H1 (cell line): ENCODE measurements at regions not wholly inside any gene's neighbourhood (a gene's known extent, or its start where the extent isn't known, plus 50 kb on each side); places are given as distances from the start of the nearest gene placed in this dataset.

Experiments
- CTCF ChIA-PET: fragments of 300-600 bp; sonication (Branson Sonifier 250); formaldehyde crosslinking; loops from one replicate; lab custom pipeline; 2021; ENCODE audit not compliant: partially characterized antibody; lab: Charles Lee
- POLR2A ChIA-PET: fragments of 300-600 bp; sonication (Branson Sonifier 250); formaldehyde crosslinking; loops from one replicate; lab custom pipeline; 2021; ENCODE audit warnings: inconsistent platforms; ENCODE audit not compliant: partially characterized antibody; lab: Charles Lee
- DNase-seq, 2 experiments: peaks; one replicate each; pipeline versions ENCODE4 v3.0.0 to v3.0.0-alpha.2; 2010 to 2022; ENCODE audit warnings: low spot score in 2 of 2, low read depth in 1 of 2, mixed read lengths in 1 of 2
- FAIRE-seq: peaks from 2 replicates; lab custom pipeline; 2011; peaks lifted over from hg19 to GRCh38; lab: Jason Lieb, UNC
- H2AFZ ChIP-seq: 2 replicates; pipeline ENCODE4 v1.8.1; 2012; ENCODE audit warnings: low read length, inconsistent platforms
- H2AK5ac ChIP-seq: 2 replicates; pipeline ENCODE4 v1.6.1; 2013; ENCODE audit warnings: low read depth, low read length
- H2BK120ac ChIP-seq: replicated peaks from 2 replicates; pipeline ENCODE3; 2013; ENCODE audit warnings: low read depth, low read length, inconsistent platforms
- H2BK12ac ChIP-seq: 2 replicates; pipeline ENCODE4 v1.6.1; 2013; ENCODE audit warnings: low read depth, low read length
- H2BK15ac ChIP-seq: 2 replicates; pipeline ENCODE4 v1.6.1; 2013; ENCODE audit warnings: low read length
- H2BK20ac ChIP-seq: 2 replicates; pipeline ENCODE4 v1.6.1; 2013; ENCODE audit warnings: low read length
- H2BK5ac ChIP-seq: 2 replicates; pipeline ENCODE4 v1.6.1; 2013; ENCODE audit warnings: low read depth, low read length
- H3K14ac ChIP-seq: 2 replicates; pipeline ENCODE4 v1.6.1; 2013; ENCODE audit warnings: inconsistent platforms; ENCODE audit not compliant: insufficient read length
- H3K18ac ChIP-seq: 2 replicates; pipeline ENCODE4 v1.6.1; 2013; ENCODE audit warnings: low read length; ENCODE audit errors: extremely low read depth
- H3K23ac ChIP-seq: 2 replicates; pipeline ENCODE4 v1.6.1; 2013; ENCODE audit warnings: inconsistent platforms; ENCODE audit not compliant: insufficient read length
- H3K23me2 ChIP-seq: 2 replicates; pipeline ENCODE4 v1.6.1; 2013; ENCODE audit warnings: low read depth, low read length
- H3K27ac ChIP-seq: 2 replicates; pipeline ENCODE4 v1.6.1; 2011; ENCODE audit warnings: low read depth, low read length, inconsistent platforms
- H3K27me3 ChIP-seq, 4 experiments: replicated peaks in 1 of 4; 1 replicate in 1 of 4; 2 replicates in 3 of 4; pipeline versions ENCODE4 v1.6.1 to v1.8.1; 2011 to 2013; ENCODE audit warnings: low read length in 3 of 4, mild to moderate bottlenecking in 3 of 4, inconsistent platforms in 2 of 4, mixed read lengths in 2 of 4, moderate library complexity in 1 of 4; ENCODE audit not compliant: control insufficient read depth in 3 of 4, insufficient read depth in 3 of 4; ENCODE audit errors: extremely low read depth in 1 of 4
- H3K36me3 ChIP-seq, 4 experiments: 2 replicates each; pipeline versions ENCODE4 v1.6.1 to v1.8.1; 2011 to 2013; ENCODE audit warnings: mild to moderate bottlenecking in 4 of 4, low read length in 3 of 4, moderate library complexity in 2 of 4, control low read depth in 1 of 4, inconsistent platforms in 1 of 4; ENCODE audit not compliant: insufficient read depth in 4 of 4, control insufficient read depth in 2 of 4
- H3K4ac ChIP-seq: replicated peaks from 2 replicates; pipeline ENCODE3; 2013; ENCODE audit warnings: low read length, low read depth, mixed read lengths, inconsistent platforms; ENCODE audit not compliant: insufficient read length
- H3K4me1 ChIP-seq, 4 experiments: replicated peaks in 1 of 4; 1 replicate in 1 of 4; 2 replicates in 3 of 4; pipeline versions ENCODE4 v1.6.1 to v1.8.1; 2011 to 2013; ENCODE audit warnings: low read length in 3 of 4, inconsistent platforms in 2 of 4, mixed read lengths in 1 of 4; ENCODE audit not compliant: insufficient read depth in 4 of 4, control insufficient read depth in 3 of 4
- H3K4me2 ChIP-seq, 2 experiments: 2 replicates each; pipeline versions ENCODE4 v1.6.1 to v1.8.1; 2011 to 2013; ENCODE audit warnings: low read depth in 2 of 2, low read length in 2 of 2, control low read depth in 1 of 2, inconsistent platforms in 1 of 2, mild to moderate bottlenecking in 1 of 2; ENCODE audit not compliant: insufficient read depth in 1 of 2
- H3K4me3 ChIP-seq, 4 experiments: fragments of 200-600, 300-600 bp in 1 of 4; sonication (generic), shearing (Covaris generic), sonication (Bioruptor Twin) in 1 of 4; 2 replicates each; pipeline versions ENCODE4 v1.5.1 to v1.8.1; 2011 to 2016; ENCODE audit warnings: low read length in 4 of 4, low read depth in 3 of 4, control low read depth in 2 of 4, inconsistent platforms in 2 of 4, mild to moderate bottlenecking in 2 of 4, mixed read lengths in 1 of 4, moderate library complexity in 1 of 4; ENCODE audit not compliant: insufficient read depth in 2 of 4; ENCODE audit errors: extremely low read depth in 1 of 4
- H3K56ac ChIP-seq: replicated peaks from 2 replicates; pipeline ENCODE3; 2013; ENCODE audit warnings: low read depth, mild to moderate bottlenecking, mixed read lengths, low read length, inconsistent platforms; ENCODE audit not compliant: insufficient read length
- H3K79me1 ChIP-seq: 2 replicates; pipeline ENCODE4 v1.6.1; 2013; ENCODE audit warnings: low read depth, low read length, control low read depth
- H3K79me2 ChIP-seq, 2 experiments: 2 replicates each; pipeline versions ENCODE4 v1.6.1 to v1.8.1; 2012 to 2013; ENCODE audit warnings: low read length in 2 of 2, mild to moderate bottlenecking in 2 of 2, inconsistent platforms in 1 of 2; ENCODE audit not compliant: insufficient read depth in 2 of 2, control insufficient read depth in 1 of 2
- H3K9ac ChIP-seq, 4 experiments: replicated peaks in 1 of 4; 1 replicate in 1 of 4; 2 replicates in 3 of 4; pipeline versions ENCODE4 v1.6.1 to v1.8.1; 2011 to 2013; ENCODE audit warnings: low read depth in 3 of 4, low read length in 3 of 4, control low read depth in 2 of 4, mild to moderate bottlenecking in 2 of 4, moderate library complexity in 2 of 4, inconsistent platforms in 1 of 4; ENCODE audit errors: extremely low read depth in 1 of 4
- H3K9me3 ChIP-seq, 2 experiments: 2 replicates each; pipeline versions ENCODE4 v1.6.1 to v1.8.1; 2012 to 2013; ENCODE audit warnings: mild to moderate bottlenecking in 2 of 2, moderate library complexity in 2 of 2, control low read depth in 1 of 2, inconsistent platforms in 1 of 2, low read depth in 1 of 2, low read length in 1 of 2, mixed read lengths in 1 of 2; ENCODE audit not compliant: insufficient read depth in 2 of 2
- H4K20me1 ChIP-seq, 2 experiments: replicated peaks in 1 of 2; 2 replicates each; pipeline versions ENCODE3 to v1.8.1; 2011 to 2013; ENCODE audit warnings: inconsistent platforms in 2 of 2, low read length in 2 of 2, mild to moderate bottlenecking in 1 of 2; ENCODE audit not compliant: insufficient read depth in 2 of 2, control insufficient read depth in 1 of 2
- H4K5ac ChIP-seq: 2 replicates; pipeline ENCODE4 v1.6.1; 2013; ENCODE audit warnings: low read length, low read depth, mixed read lengths, inconsistent platforms; ENCODE audit not compliant: insufficient read length
- H4K8ac ChIP-seq: 2 replicates; pipeline ENCODE4 v1.8.0; 2013; ENCODE audit warnings: mild to moderate bottlenecking, moderate library complexity, low read length, inconsistent platforms; ENCODE audit not compliant: insufficient read depth; ENCODE audit errors: extremely low read depth
- H4K91ac ChIP-seq: replicated peaks from 2 replicates; pipeline ENCODE3; 2013; ENCODE audit warnings: low read length, mixed read lengths, inconsistent platforms; ENCODE audit not compliant: insufficient read length
- ASH2L ChIP-seq: fragments of 200-600, 300-600 bp; sonication (generic); IDR thresholded peaks from one replicate; pipeline ENCODE4 v1.7.1; 2017; ENCODE audit warnings: low read length
- BACH1 ChIP-seq: IDR thresholded peaks from 2 replicates; pipeline ENCODE4 v1.6.1; 2012; ENCODE audit warnings: low read length, improper control_type of control experiment
- CEBPB ChIP-seq: IDR thresholded peaks from 2 replicates; pipeline ENCODE4 v1.6.1; 2012; ENCODE audit warnings: low read depth, low read length
- EGR1 ChIP-seq: IDR thresholded peaks from 2 replicates; pipeline ENCODE4 v1.6.1; 2011; ENCODE audit warnings: low read depth, low read length, borderline replicate concordance
- JUN ChIP-seq: IDR thresholded peaks from 2 replicates; pipeline ENCODE4 v1.6.1; 2011; ENCODE audit warnings: low read depth, mild to moderate bottlenecking, improper control_type of control experiment, low read length
- POU5F1 ChIP-seq: IDR thresholded peaks from 2 replicates; pipeline ENCODE4 v1.6.1; 2011; ENCODE audit warnings: low read depth, mild to moderate bottlenecking, low read length, moderate library complexity
- SAP30 ChIP-seq: fragments of 300-600 bp; sonication (generic); IDR thresholded peaks from 2 replicates; pipeline ENCODE4 v1.7.1; 2012; ENCODE audit warnings: low read length, moderate library complexity, mild to moderate bottlenecking, inconsistent platforms; ENCODE audit not compliant: insufficient read depth, insufficient replicate concordance
- SP4 ChIP-seq: IDR thresholded peaks from 2 replicates; pipeline ENCODE4 v1.6.1; 2012; ENCODE audit warnings: low read length, inconsistent platforms
- WGBS, 2 experiments: shearing (Covaris generic) in 1 of 2; methylation state at CpG; one replicate each; pipeline versions ENCODE4 v1.1.6 to v1.1.7; 2013 to 2015; ENCODE audit warnings: low lambda C conversion rate in 2 of 2, mixed read lengths in 2 of 2, inconsistent platforms in 1 of 2, low coverage in 1 of 2, missing lambda C conversion rate in 1 of 2; ENCODE audit not compliant: insufficient replicate concordance in 2 of 2, insufficient coverage in 1 of 2, insufficient read length in 1 of 2; ENCODE audit errors: extremely low coverage in 1 of 2, missing lambda C conversion rate in 1 of 2; 5-methylcytosine and 5-hydroxymethylcytosine counted together

DNA sequence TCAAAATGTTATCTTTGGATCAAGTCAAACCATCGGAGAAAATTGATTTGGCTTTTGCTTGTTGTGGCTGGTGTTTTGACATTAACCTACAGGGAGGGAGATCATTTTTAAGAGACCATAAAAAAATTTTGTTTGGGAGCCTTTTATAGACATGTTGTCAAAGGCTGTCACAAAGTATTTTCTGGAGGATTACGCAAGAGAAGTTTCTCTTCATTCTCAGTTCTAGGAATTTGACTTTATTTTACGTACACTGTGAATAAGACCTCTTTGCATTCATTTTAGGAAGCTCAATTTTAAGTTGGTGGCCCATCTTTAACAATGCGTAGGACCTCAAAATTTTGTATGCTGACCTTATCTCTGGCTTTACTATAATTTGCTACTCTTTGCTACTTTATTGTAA is 50.2 kb upstream of the SLC44A1 start:
- Histone ChIP-seq H3K36me3 (no peaks in the 10 kb centered on the region), H2BK20ac (no peak overlapping the region), H3K9me3 (no peaks in the 10 kb centered on the region), H2BK15ac (no peak overlapping the region), H3K79me2 (no peaks in the 10 kb centered on the region), H2AK5ac (no peak overlapping the region), H2BK120ac (no peak overlapping the region), H3K23me2 (no peaks in the 10 kb centered on the region), H3K56ac (no peak overlapping the region), H4K91ac (no peak overlapping the region), H3K18ac (no peak overlapping the region), H3K27ac (no peak overlapping the region), H3K79me1 (no peaks in the 10 kb centered on the region), H2BK12ac (no peak overlapping the region), H4K20me1 (no peaks in the 10 kb centered on the region), H4K5ac (no peak overlapping the region), H3K4ac (no peak overlapping the region), H3K27me3 (no peaks in the 10 kb centered on the region), H2BK5ac (no peak overlapping the region), H4K8ac (no peak overlapping the region), H3K23ac (no peak overlapping the region), H2AFZ (no peak overlapping the region)
- ChIA-PET POLR2A (no interaction called here), CTCF (interaction anchor here (0.6 to 0.8 kb wide), 3 partner anchors 13 to 112 kb away, joined by 3 to 4 read pairs (median 3); no protein-coding TSS in a partner anchor)
- no peak for FAIRE-seq
- 96% methylated on average over 4 of the region's 4 CpGs; no CpG with 5 or more reads in 1 of the 2 experiments for WGBS, 2 experiments
- TF ChIP-seq EGR1 (no peak), SP4 (no peak), JUN (no peak), SAP30 (no peak), CEBPB (peak; percentile 75; the same call in 1 of the 2 replicates), BACH1 (no peak), ASH2L (no peak), POU5F1 (no peak)
- TF ChIP-seq, all 59 proteins: peak for 1
- no peak for DNase-seq
- no peak overlapping the region for H3K9ac ChIP-seq
- H3K4me2 ChIP-seq, result no peak overlapping the region
- H3K4me1 ChIP-seq, result no peaks in the 10 kb centered on the region
- no peak overlapping the region for H3K14ac ChIP-seq
- no peak overlapping the region for H3K4me3 ChIP-seq
